HG03103 (cell line): ENCODE measurements at regions not wholly inside any gene's neighbourhood (a gene's known extent, or its start where the extent isn't known, plus 50 kb on each side); places are given as distances from the start of the nearest gene placed in this dataset.

Experiments used
- ATAC-seq: cut with Tn5 transposase; IDR thresholded peaks from one replicate; pipeline ENCODE4 v1.9.1; 2021; ENCODE audit warnings: low read depth; ENCODE audit not compliant: unreplicated experiment

DNA sequence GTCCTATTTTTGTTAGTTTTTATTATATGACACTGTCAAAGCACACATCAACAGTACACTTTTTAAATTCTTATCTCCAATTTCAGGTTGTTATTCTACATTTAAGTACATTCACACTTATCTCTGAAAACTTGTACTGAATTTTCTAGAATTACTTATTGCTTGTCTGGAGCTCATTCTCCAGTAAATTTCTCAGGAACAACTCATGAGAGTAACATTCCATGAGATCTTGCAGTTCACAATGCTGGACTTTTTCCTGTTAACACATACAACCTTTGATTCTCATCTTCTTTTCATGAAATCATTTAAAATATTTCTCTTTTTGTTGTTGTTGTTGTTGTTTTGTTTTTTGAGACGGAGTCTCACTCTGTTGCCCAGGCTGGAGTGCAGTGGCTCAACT lies 320.9 kb upstream of the CAMK1G start:
- ATAC-seq = no peak

DNA sequence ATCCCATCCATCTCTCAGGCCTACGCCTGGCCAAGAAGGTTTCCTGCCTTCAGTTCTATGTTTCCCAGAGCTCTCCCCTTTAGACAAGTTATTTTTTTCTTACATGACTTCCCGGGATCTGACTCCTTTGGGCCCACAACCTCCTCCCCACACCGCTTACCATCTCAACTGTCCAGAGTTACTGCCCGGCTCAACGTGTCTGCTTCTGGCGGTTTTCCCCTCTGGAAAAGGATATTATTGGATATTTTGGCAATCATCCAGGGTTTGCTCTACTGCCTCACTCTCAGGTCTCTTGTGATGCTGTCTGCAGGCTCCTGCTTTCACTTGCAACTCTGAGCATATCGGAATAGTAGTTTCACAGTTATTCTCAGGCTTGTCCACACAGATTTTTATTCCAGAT lies 318.2 kb upstream of the CAMK1G start:
- no peak for ATAC-seq

DNA sequence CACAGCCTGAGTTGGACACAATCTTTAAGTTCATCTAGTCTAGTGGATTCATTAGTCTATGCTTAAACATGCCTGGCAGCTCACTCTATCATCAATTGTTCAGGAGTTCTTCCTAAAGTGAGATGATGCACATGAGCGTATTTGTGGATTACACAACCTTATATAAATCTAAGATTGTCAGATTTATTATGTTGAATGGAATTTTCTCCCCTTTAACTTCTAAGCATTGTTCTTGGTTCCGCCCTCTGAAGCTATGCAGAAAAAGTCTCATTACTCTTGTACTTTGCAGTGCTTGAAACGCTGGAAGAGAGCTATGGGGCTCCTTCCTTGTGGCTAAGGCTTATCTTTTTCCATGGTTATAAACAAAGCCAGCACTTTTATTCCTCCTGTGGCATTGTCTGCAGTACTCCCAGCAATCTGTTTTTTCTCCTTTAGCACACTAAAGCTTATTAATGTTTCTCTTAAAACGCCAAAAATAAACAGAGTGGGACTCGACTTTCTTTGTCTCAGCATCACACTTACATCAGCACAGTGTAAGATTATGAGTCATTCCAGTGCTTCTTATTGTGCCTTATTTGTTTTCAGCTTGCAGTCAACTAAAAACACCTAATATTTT lies 316.8 kb upstream of the CAMK1G start:
- no peak for ATAC-seq

DNA sequence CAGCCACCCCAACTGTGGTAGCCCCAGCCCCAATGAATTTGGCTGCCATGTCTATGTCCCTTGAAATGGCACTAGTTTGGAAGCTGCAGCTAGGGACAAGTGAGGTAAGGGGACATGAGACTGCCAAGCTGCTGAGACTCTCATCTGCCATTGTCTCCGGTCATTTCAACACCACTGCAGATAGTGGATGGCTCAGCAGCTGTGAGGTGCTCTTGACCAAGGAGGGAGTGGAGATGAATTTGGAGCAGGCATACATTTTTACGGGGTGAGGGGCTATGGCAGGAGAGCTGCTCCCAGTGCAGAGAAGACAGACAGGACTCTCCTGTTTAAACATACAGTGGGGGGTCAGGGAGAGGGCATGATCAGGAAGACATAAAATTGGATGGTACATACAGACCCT lies 315.5 kb upstream of the CAMK1G start:
- no peak for ATAC-seq

DNA sequence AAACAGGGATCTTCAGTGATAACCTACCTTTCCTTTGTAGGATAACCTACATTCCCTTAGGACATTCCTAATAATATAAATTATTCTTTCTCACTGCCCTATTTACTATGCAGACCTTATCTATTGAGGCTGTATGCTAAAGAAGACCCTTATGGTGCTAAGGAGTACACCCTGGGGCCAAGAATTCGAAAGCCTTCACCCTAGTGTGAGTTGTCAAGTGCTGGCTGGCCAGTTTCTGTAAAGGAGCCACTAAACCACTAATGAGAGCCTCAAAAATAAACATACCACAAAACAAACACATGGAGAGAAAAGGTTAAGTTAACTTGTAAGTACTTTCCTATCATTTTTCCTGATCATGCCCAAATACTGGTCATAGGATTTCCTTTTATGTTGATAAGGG lies 315.0 kb upstream of the CAMK1G start:
- no peak for ATAC-seq

DNA sequence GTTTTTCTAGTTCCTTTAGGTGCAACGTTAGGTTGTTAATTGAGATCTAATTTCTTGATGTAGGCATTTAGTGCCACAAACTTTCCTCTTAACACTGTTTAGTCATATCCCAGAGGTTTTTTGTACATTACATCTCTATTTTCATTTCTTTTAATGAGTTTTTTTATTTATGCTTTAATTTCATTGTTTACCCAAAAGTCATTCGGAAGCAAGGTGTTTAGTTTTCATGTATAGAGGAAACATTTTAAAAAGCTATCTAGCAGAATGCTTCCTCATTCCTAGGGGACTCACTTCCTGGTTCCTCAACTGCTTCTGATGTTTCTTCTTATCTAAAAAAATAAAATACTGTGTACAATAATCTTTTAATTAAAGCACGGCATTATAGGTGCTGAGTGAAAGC lies 307.2 kb upstream of the CAMK1G start:
- ATAC-seq = no peak

DNA sequence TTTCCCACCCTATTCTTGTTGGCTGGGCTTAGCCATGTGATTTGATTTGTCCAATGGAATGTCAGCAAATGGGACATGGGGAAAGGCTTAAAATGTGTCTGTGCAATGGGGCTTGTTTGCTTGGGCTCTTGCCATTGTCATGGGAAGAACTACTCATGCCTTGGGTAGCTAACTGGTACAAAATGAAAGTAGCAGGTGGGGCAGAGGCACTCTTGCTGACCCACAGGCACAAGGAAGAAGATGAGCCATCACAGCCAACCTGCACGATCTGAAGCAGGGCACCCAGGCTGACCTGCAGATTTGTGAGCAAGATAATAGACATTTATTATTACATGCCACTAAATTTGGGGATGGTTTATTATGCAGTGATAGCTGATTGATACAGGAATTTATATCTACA lies 305.9 kb upstream of the CAMK1G start:
- ATAC-seq = no peak

DNA sequence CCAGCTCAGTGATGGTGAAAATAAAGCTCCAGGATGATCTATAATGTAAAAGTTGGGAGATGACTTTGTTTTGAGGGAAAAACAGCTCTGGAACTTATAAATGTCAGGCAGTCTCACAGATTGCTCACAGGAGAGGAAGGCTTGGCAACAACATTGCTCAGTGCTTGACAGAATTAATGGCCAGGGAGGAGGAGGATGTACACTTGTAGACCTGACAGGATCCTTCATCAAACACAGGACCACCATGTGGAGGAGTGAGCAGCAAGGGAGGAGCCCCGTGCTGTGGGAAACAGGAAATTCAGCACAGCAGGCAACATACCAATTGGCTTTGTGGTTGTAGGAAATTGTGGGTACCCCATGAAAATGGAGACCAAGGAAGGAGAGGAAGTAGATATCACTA lies 291.8 kb upstream of the CAMK1G start:
- ATAC-seq = no peak

DNA sequence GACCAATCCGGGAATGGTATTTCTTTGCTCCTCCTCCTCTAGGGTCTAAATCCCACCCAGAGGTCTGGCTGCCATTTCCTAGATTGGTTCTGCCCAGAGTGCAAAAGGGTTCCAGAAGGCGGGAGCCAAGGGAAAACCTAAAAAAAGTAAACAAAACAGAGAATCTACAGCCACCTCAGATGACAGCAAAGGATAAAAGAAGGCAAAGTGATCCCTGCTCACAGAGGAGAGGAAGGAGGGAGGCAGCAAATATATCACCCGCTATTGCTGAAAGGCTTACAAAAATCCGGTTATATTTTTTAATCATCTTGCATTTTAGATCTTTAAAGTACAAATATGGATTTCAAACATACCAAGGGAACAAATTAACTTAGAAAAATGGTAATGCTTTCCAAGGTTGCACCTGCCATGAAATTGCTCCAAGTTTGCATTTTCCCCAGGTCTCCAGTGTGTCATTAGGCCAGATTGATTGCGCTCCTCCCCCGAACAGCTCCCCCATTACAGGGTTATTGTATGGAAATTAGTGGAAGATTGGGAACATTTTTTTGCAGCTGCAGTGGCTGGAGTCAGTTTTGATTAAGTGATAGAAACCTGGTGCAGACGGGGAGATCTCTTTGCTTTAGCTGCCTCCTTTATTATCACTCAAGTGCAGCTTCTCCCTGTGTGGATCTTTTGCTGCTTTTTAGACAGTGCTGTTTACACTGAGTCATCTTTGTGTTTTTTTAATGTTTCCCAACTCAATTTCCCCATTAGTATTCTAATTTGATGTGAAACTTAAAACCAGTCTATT lies 280.5 kb upstream of the CAMK1G start:
- no peak for ATAC-seq

DNA sequence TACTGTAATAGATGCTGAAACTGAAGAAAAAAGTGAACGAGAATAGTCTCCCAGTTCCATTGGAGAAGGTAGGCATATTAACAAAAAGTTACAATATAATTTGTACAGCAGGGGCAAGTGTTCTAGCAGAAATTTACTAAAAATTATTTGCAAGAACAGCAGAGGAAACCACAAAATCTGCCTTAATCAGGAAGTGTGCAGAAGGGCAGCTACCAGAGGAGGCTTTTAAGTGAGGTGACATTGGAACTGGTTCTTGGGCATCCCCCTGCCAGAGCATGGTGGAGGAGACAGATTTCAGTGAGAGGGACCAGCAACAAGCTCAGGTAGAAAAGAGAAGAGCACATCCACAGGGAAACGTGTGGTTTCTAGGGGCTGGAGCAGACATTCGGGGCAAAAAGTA lies 279.3 kb upstream of the CAMK1G start:
- no peak for ATAC-seq

DNA sequence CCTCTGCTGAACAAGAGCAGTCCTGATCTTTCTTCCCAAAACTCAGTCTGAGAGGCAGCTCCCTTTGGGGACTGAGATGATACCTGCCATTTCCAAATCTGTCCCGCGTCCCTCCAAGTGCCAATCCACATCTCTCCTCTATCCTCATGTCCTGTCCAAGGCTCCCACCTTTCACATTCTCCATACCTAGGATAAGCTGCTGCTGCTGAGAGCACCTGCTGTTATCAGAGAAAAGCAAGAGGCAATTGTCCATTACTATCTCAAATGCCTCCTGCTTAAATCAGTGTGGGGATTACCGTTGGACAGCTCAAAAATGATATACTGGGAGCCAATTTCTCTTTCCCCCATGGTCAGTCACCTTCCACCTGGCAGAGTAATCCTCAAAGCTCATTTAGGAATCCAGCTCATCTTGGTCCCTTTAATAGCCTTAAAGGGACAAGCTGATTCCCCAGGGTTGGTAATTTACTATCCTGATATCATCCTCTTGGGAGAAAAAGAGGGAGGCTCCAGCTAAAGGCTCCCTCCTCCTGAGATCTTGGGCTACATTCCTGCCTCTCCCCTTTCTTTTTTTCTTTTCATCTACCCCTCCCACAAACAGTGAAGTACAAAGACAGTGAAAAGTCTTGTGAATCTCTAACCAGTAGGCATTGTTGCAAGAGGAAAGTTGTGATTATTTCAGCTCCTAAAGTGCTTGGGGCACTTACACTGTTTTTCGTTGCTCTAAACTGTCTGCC lies 278.1 kb upstream of the CAMK1G start:
- no peak for ATAC-seq

DNA sequence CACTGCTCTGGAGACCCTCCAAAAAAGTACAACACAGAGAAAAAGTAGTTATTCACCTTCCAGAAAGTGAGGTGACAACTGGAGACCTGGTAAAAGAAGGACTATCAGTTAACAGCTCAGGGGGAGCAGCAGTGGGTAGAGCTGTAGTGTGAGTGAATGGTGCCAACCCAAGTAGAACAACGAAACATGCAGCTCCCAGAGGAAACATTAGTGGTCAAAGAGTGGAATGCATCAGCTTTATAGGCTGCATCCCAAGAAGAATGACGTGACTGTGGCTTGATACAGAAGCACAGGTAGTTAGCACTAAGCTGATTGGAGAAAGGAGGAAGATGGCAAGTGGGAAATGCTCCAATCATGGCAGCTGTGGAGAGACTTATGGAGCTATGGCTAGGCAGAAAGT lies 275.7 kb upstream of the CAMK1G start:
- no peak for ATAC-seq

DNA sequence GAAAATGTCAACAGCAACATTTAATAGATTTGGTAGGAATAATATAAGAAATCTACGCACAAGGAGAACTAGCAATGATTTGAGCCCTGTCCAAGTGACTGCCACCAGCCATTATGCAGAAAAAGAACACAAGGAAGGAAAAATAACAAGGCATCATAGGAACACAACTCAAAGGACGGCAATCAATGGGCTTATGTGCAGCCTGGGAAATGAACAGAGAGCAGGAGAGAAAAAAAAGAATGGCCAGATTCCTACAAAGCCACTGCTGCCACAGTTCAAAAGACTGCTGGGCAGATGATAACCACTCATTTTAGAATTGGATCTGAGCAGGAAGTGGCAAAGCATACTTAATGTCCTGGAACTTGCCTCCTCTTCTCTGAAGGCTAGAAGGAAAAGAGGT lies 274.3 kb upstream of the CAMK1G start:
- ATAC-seq = no peak

DNA sequence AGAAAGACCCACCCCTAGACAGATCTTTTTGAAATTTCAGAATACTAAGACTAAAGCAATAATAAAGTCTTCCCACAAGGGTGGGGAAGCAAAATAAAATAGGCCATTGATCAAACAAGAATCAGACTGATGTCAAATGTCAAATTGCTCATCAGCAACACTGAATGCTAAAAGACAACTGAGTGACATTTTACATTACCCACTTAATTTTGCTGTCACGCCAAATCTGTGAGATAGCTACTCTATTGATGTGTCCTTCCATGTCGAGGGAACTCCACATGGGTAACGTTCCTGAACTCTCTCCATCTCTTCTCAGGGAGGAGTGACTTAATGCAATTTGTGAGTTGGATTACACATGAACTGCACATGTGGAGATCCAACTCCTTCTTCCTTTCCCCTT lies 271.7 kb upstream of the CAMK1G start:
- ATAC-seq = no peak

DNA sequence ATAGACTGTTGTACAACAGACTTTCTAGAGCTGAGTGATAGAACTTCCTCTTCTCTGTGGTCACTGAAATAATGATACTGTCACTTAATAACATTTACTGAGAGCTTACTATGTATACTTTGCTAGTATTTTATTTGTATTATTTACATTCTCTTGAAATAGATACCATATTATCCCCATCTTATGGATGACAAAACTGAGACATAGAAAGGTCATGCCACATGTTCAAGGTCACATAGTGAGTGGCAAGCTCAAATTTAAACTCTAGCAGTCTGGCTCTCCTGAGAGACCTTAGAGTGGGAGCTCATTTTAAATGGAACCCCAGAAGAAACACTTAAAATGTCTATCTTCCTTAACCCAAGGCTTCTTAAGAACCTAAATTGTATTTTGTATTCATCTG lies 266.6 kb upstream of the CAMK1G start:
- no peak for ATAC-seq

DNA sequence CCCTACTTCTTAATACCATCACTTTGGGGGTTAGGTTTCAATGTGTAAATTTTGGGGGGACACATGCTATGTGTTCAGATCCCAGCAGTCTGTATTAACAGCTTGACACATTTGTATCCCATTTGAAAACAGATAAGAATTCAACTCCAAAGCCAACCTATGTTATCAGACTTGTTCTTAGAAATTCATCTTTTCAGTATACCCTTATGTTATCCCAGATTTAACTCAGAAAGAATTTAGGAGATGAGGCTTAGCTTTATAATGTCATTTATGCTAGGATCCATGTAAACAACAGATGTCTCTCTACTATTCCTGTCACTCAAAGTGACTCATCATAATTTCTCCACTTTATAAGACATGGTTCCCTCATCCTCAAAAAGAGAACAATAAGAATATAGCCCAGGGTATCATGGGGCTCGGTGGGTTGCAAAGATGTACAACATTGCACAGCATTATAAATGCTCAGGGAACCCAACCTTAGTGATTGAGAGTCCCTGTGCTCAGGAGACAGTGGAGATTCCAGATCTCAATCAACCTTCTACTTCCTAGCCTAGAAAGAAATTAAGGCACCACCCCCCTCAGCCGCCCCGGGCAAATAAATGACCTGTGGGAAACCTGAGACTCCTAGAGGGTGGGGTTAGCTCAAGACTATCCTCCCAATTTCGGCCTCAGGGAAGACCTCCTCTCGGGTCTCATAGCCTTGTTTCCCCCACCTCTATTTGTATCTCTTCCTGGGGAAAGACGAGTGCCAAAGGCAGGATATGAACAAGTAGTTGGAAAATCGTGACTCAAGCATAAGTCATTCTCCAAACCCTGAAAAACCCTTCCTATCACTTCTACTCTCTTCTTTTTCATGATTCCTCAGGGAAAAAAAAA lies 265.1 kb upstream of the CAMK1G start:
- no peak for ATAC-seq

DNA sequence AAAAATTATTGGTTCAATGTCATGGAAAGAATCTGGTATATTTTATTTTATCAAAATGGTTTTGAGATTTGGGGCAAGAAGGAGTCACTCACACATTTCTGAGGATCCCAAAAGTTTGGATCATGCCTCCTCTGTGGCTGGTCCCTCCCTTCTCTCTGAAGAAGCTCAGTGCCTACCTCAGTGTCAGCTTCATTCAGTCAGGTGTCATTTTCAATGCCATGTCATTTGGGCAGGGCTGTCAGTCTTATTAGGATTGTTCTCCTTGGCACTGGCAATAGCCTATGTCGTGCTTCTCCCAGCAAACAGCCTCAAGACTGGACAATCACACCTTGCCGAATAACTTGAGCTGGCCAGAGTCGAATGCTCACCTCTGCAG lies 264.5 kb upstream of the CAMK1G start:
- no peak for ATAC-seq

DNA sequence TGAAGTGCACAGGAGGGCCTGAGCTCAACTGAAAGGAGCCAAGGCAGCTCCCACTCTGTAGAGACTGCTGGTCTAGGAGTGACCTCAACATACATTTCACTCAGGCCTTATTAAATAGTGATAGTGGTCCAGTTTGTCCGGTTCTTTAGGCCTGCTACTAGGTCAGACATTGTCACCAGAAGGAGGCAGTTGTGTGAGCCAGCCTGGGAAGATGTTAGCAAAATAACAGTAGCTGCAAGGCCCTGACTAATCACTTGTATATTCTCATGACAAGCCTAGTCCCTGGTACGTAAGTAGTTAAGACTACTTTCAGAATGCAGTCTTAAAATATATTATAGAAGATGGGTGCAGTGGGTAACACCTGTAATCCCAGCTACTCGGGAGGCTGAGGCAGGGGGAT lies 264.0 kb upstream of the CAMK1G start:
- ATAC-seq = no peak

DNA sequence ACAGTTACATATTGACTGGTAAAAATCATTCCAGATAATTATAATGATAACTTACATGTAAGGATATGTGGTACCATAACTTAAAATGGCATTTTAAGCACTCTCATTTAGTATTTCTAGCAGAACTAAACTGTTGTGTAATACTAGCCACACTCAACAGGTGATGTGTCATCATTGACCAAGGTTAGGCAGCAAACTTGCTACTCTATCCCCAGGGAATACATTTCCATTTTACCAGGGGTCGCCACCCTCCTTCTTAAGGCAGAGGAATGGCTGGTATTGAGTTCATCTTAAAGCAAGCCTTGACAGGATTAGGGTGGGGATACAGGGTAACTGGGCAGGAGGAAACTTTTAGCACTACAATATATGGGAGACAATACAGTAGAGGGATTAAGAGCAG lies 259.8 kb upstream of the CAMK1G start:
- no peak for ATAC-seq

DNA sequence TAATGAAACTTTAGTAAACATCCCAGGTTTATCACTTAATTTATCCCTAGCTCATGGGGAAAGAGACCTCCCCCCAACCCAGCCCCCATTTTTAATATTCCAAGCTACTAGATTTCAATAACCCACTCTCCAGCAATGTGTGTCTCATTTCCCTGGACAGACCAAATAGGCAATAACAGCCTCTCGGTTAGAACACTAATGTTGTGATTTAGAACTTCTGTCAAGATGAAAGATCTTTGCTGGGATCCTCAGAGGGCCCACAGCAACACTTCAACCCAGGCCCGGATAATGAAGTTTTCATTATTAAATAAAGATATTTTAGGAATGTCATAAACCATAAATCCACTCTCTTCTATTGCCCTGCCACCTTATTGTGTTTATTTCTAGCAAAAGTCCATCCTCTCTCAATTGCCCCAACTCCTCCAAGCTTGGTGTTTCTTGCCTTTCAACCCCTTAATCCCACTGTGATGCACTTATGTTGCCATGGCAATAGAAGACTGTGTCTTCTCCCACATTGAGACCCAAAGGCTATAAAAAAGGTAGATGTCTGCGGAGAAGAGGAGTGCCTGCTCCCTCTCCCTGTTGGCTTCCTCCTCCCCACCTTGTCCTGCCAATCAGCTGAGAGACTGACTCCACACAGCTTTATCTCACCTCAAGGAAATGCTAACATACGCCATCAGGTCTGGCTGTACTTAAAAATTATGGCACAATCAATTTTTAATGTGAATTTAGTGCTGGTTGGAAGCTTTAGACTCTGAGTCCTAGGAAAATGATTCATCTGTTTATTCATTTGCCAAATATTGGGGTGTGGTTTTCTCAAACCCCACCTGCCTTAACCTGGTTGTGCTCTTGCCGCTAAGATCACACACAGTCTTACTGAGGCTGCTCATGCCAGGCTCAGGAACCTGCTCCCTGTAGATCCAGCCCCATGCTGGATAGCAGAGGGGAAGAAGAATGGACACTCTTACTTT lies 258.3 kb upstream of the CAMK1G start:
- ATAC-seq = no peak
